ENCODE measurements at regions not wholly inside any gene's neighbourhood (a gene's known extent, or its start where the extent isn't known, plus 50 kb on each side); places are given as distances from the start of the nearest gene placed in this dataset.

GRCh38 chr4:121270389-121270788 lies 106.3 kb upstream of the TNIP3 start:
- no peaks in the 10 kb centered on the region for H3K36me3 ChIP-seq (replicated peaks; ENCODE audit: insufficient read depth, low read length)
- no peak overlapping the region for H3K27ac ChIP-seq (ENCODE audit: low read length)
- no peaks in the 10 kb centered on the region for H3K27me3 ChIP-seq (replicated peaks; ENCODE audit: insufficient read depth, low read length)
- DNase-seq, result peak; percentile 14
- no peak overlapping the region for H3K4me2 ChIP-seq (ENCODE audit: low read depth, low read length)
- no peaks in the 10 kb centered on the region for H3K79me2 ChIP-seq (ENCODE audit: low read length)
- H4K20me1 ChIP-seq (ENCODE audit: insufficient read depth, low read length), result no peaks in the 10 kb centered on the region
- H3K4me3 ChIP-seq (ENCODE audit: low read length), result no peak overlapping the region
- H2AFZ ChIP-seq (ENCODE audit: low read length), result no peak overlapping the region
- H3K9ac ChIP-seq (ENCODE audit: low read length), result no peak overlapping the region
- TF ChIP-seq EZH2phosphoT487 (IDR thresholded peaks at IDR 0.05; ENCODE audit: low read length) (no peak), CTCF (IDR thresholded peaks at IDR 0.05; ENCODE audit: low read length) (no peak), EZH2 (optimal IDR thresholded peaks at IDR 0.05; ENCODE audit: low read depth, low read length) (no peak)
- no peaks in the 10 kb centered on the region for H3K9me3 ChIP-seq (replicated peaks; ENCODE audit: insufficient read depth, low read length)
- H3F3A ChIP-seq (ENCODE audit: insufficient read depth, low read length), result no peaks in the 10 kb centered on the region; the same call in 1 of the 2 replicates
- H3K4me1 ChIP-seq (ENCODE audit: low read length), result peaks cover 10% of the 10 kb centered on the region; the same call in 1 of the 2 replicates
- no peaks in the 10 kb centered on the region; the same call in 1 of the 2 replicates for H3K9me2 ChIP-seq (replicated peaks; ENCODE audit: insufficient read depth, low read length)

DNA sequence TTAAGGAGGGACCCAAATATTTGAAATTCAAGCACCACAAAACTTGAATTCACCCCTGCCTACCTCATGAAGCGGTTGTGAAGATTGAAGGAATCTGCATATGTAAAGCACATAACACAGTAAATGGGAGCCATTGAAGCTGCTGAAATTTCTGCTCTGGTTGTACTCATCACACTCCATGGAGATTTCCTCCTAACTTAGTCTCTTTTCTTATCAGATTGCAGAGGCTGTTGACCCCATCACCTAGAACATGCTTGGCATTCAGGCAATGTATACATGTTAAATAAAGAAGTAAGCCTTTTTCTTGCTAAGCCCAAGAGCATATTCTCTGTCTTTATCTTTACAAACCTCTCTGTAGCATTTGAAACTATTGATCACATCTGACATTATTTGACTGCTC lies 104.9 kb upstream of the TNIP3 start:
- DNase-seq, result no peak

GRCh38 chr4:121266982-121267381 lies 102.9 kb upstream of the TNIP3 start:
- Histone ChIP-seq H3K27me3 (replicated peaks; ENCODE audit: insufficient read depth, low read length) (no peaks in the 10 kb centered on the region), H3K4me1 (ENCODE audit: low read length) (peaks cover 10% of the 10 kb centered on the region; the same call in 1 of the 2 replicates), H3K4me3 (ENCODE audit: low read length) (no peak overlapping the region), H3K79me2 (ENCODE audit: low read length) (no peaks in the 10 kb centered on the region), H3F3A (ENCODE audit: insufficient read depth, low read length) (no peaks in the 10 kb centered on the region), H3K9me2 (replicated peaks; ENCODE audit: insufficient read depth, low read length) (no peaks in the 10 kb centered on the region; the same call in 1 of the 2 replicates), H3K9ac (ENCODE audit: low read length) (no peak overlapping the region), H3K36me3 (replicated peaks; ENCODE audit: insufficient read depth, low read length) (no peaks in the 10 kb centered on the region), H4K20me1 (ENCODE audit: insufficient read depth, low read length) (no peaks in the 10 kb centered on the region), H3K4me2 (ENCODE audit: low read depth, low read length) (no peak overlapping the region), H2AFZ (ENCODE audit: low read length) (no peak overlapping the region), H3K27ac (ENCODE audit: low read length) (no peak overlapping the region), H3K9me3 (replicated peaks; ENCODE audit: insufficient read depth, low read length) (no peaks in the 10 kb centered on the region)
- no peak for TF ChIP-seq EZH2phosphoT487 (IDR thresholded peaks at IDR 0.05; ENCODE audit: low read length)
- no peak for TF ChIP-seq EZH2 (optimal IDR thresholded peaks at IDR 0.05; ENCODE audit: low read depth, low read length)
- TF ChIP-seq CTCF (IDR thresholded peaks at IDR 0.05; ENCODE audit: low read length), result no peak
- DNase-seq, result no peak

More for the DNA sequence above, 104.9 kb upstream of the TNIP3 start:
- Histone ChIP-seq H3K36me3 (replicated peaks; ENCODE audit: insufficient read depth, low read length) (no peaks in the 10 kb centered on the region), H3K9me3 (replicated peaks; ENCODE audit: insufficient read depth, low read length) (no peaks in the 10 kb centered on the region), H3K4me3 (ENCODE audit: low read length) (no peak overlapping the region), H3K27me3 (replicated peaks; ENCODE audit: insufficient read depth, low read length) (no peaks in the 10 kb centered on the region), H3K79me2 (ENCODE audit: low read length) (no peaks in the 10 kb centered on the region), H3K9me2 (replicated peaks; ENCODE audit: insufficient read depth, low read length) (no peaks in the 10 kb centered on the region; the same call in 1 of the 2 replicates), H3F3A (ENCODE audit: insufficient read depth, low read length) (no peaks in the 10 kb centered on the region; the same call in 1 of the 2 replicates), H3K9ac (ENCODE audit: low read length) (no peak overlapping the region), H4K20me1 (ENCODE audit: insufficient read depth, low read length) (no peaks in the 10 kb centered on the region), H3K27ac (ENCODE audit: low read length) (no peak overlapping the region), H2AFZ (ENCODE audit: low read length) (no peak overlapping the region), H3K4me2 (ENCODE audit: low read depth, low read length) (no peak overlapping the region), H3K4me1 (ENCODE audit: low read length) (peaks cover 10% of the 10 kb centered on the region; the same call in 1 of the 2 replicates)
- TF ChIP-seq EZH2phosphoT487 (IDR thresholded peaks at IDR 0.05; ENCODE audit: low read length) (no peak), EZH2 (optimal IDR thresholded peaks at IDR 0.05; ENCODE audit: low read depth, low read length) (no peak), CTCF (IDR thresholded peaks at IDR 0.05; ENCODE audit: low read length) (no peak)

All from MM.1S (cell line).